B cell (primary cell): ENCODE measurements at regions not wholly inside any gene's neighbourhood (a gene's known extent, or its start where the extent isn't known, plus 50 kb on each side); places are given as distances from the start of the nearest gene placed in this dataset.

ENCODE experiments used
- ATAC-seq: fragments of 200-7000 bp; cut with Tn5 transposase; one replicate; pipeline ENCODE4 v1.10.0; 2021; ENCODE audit warnings: low read depth, mild to moderate bottlenecking, moderate number of reproducible peaks, moderate library complexity
- CTCF ChIA-PET: fragments of 350-600 bp; sonication (Branson Sonifier 250); formaldehyde crosslinking; loops from one replicate; lab custom pipeline; 2021; ENCODE audit warnings: antibody characterized with exemption, inconsistent platforms; lab: Charles Lee
- POLR2A ChIA-PET: fragments of 350-600 bp; sonication (Branson Sonifier 250); formaldehyde crosslinking; loops from one replicate; lab custom pipeline; 2021; ENCODE audit warnings: antibody characterized with exemption; lab: Charles Lee
- DNase-seq: peaks from one replicate; pipeline ENCODE4 v3.0.0; 2013
- H2AFZ ChIP-seq: 2 replicates; pipeline ENCODE4 v1.6.1; 2012; ENCODE audit warnings: mild to moderate bottlenecking, low read depth, low read length; ENCODE audit not compliant: insufficient read depth, poor library complexity, severe bottlenecking
- H3K27ac ChIP-seq, 2 donors: 1 replicate in 1 of 2; 2 replicates in 1 of 2; pipeline ENCODE4 v1.5.1; 2012 to 2013; ENCODE audit warnings: low read length in 2 of 2, mild to moderate bottlenecking in 2 of 2, moderate library complexity in 1 of 2
- H3K27me3 ChIP-seq, 4 experiments: fragments of 200-600 bp in 1 of 4; sonication (generic) in 1 of 4; replicated peaks in 1 of 4; 1 replicate in 2 of 4; 2 replicates in 2 of 4; pipeline versions ENCODE4 v1.6.1 to v1.7.0; 2013 to 2016; ENCODE audit warnings: low read length in 3 of 4, mild to moderate bottlenecking in 2 of 4, mixed read lengths in 1 of 4, moderate library complexity in 1 of 4; ENCODE audit not compliant: insufficient read depth in 4 of 4, control insufficient read depth in 3 of 4; ENCODE audit errors: control extremely low read depth in 1 of 4
- H3K36me3 ChIP-seq, 2 experiments: replicated peaks in 1 of 2; 1 replicate in 1 of 2; 2 replicates in 1 of 2; pipeline versions ENCODE4 v1.6.1 to v1.7.1; 2013; ENCODE audit warnings: low read length in 1 of 2; ENCODE audit not compliant: insufficient read depth in 2 of 2, control insufficient read depth in 1 of 2; ENCODE audit errors: control extremely low read depth in 1 of 2, extremely low read depth in 1 of 2
- H3K4me1 ChIP-seq, 2 donors: fragments of 200-600 bp in 1 of 2; sonication (generic) in 1 of 2; 1 replicate in 1 of 2; 2 replicates in 1 of 2; pipeline versions ENCODE4 v1.5.1 to v1.6.1; 2013 to 2017; ENCODE audit warnings: low read length in 2 of 2; ENCODE audit not compliant: control insufficient read depth in 2 of 2, insufficient read depth in 2 of 2
- H3K4me2 ChIP-seq: replicated peaks from 2 replicates; pipeline ENCODE3; 2012; ENCODE audit warnings: mild to moderate bottlenecking, low read depth, low read length; ENCODE audit not compliant: poor library complexity, severe bottlenecking
- H3K4me3 ChIP-seq, 5 experiments: fragments of 200-600 bp in 1 of 5; sonication (generic) in 1 of 5; 1 replicate in 3 of 5; 2 replicates in 2 of 5; pipeline versions ENCODE4 v1.5.1 to v1.7.0; 2011 to 2016; ENCODE audit warnings: low read length in 4 of 5, mild to moderate bottlenecking in 4 of 5, low read depth in 2 of 5, control low read depth in 1 of 5, moderate library complexity in 1 of 5; ENCODE audit not compliant: insufficient read depth in 1 of 5; ENCODE audit errors: control extremely low read depth in 1 of 5, extremely low read depth in 1 of 5
- H3K79me2 ChIP-seq: fragments of 200-600 bp; sonication (generic); one replicate; pipeline ENCODE4 v1.6.0; 2016; ENCODE audit warnings: low read length; ENCODE audit not compliant: control insufficient read depth, insufficient read depth
- H3K9ac ChIP-seq: fragments of 200-600 bp; sonication (generic); 2 replicates; pipeline ENCODE4 v1.6.1; 2017; ENCODE audit warnings: mild to moderate bottlenecking, low read length, moderate library complexity
- H3K9me3 ChIP-seq, 3 donors: one replicate each; pipeline versions ENCODE4 v1.6.1 to v1.7.1; 2013; ENCODE audit warnings: low read length in 2 of 3; ENCODE audit not compliant: control insufficient read depth in 2 of 3, insufficient read depth in 1 of 3; ENCODE audit errors: control extremely low read depth in 1 of 3
- H4K20me1 ChIP-seq: 2 replicates; pipeline ENCODE4 v1.6.0; 2012; ENCODE audit warnings: mild to moderate bottlenecking, low read length; ENCODE audit not compliant: insufficient read depth, control insufficient read depth, poor library complexity, severe bottlenecking
- H3K27ac Mint-ChIP-seq: one replicate; pipeline ENCODE4 v1.8.0; 2021; ENCODE audit warnings: mixed read lengths
- H3K27me3 Mint-ChIP-seq: one replicate; pipeline ENCODE4 v1.8.0; 2021; ENCODE audit warnings: mixed read lengths
- H3K4me1 Mint-ChIP-seq: one replicate; pipeline ENCODE4 v1.8.0; 2021; ENCODE audit warnings: mixed read lengths
- H3K4me3 Mint-ChIP-seq: one replicate; pipeline ENCODE4 v1.8.0; 2021; ENCODE audit warnings: mixed read lengths
- H3K9me3 Mint-ChIP-seq: one replicate; pipeline ENCODE4 v1.8.0; 2022; ENCODE audit warnings: mixed read lengths; ENCODE audit not compliant: insufficient read depth
- CTCF ChIP-seq: fragments of 200-600 bp; IDR thresholded peaks from one replicate; pipeline ENCODE4 v1.8.0; 2022; ENCODE audit warnings: antibody characterized with exemption, mild to moderate bottlenecking
- EZH2 ChIP-seq: IDR thresholded peaks from 2 replicates; pipeline ENCODE4 v1.6.1; 2012; ENCODE audit warnings: borderline replicate concordance, low read depth, mild to moderate bottlenecking, moderate library complexity, low read length; ENCODE audit not compliant: insufficient read depth, poor library complexity, severe bottlenecking
- WGBS: methylation state at CpG from one replicate; pipeline ENCODE4 v1.1.5; 2013; ENCODE audit warnings: missing lambda C conversion rate; ENCODE audit not compliant: insufficient coverage; 5-methylcytosine and 5-hydroxymethylcytosine counted together
- intact Hi-C: fragments of 100-400 bp; cut with micrococcal nuclease; formaldehyde crosslinking; loops from one replicate; pipeline ENCODE4 v1.10.0; 2022

GRCh38 chr10:30184397-30185033 is 125.1 kb upstream of the JCAD start:
- no peak overlapping the region for H2AFZ ChIP-seq
- no peak overlapping the region for H3K4me3 ChIP-seq
- H3K27me3 Mint-ChIP-seq = no peaks in the 10 kb centered on the region
- no peaks in the 10 kb centered on the region for H3K79me2 ChIP-seq
- H3K4me1 Mint-ChIP-seq = no peaks in the 10 kb centered on the region
- H3K4me2 ChIP-seq = no peak overlapping the region
- no peaks in the 10 kb centered on the region for H3K4me1 ChIP-seq
- 78% methylated on average over 4 of the region's 7 CpGs for WGBS
- CTCF ChIA-PET = no interaction called here
- no peaks in the 10 kb centered on the region for H3K9me3 Mint-ChIP-seq
- H3K27ac ChIP-seq = no peak overlapping the region
- TF ChIP-seq EZH2 (no peak), CTCF (no peak)
- no peak overlapping the region for H3K4me3 Mint-ChIP-seq
- ATAC-seq = no peak
- no peaks in the 10 kb centered on the region for H3K27me3 ChIP-seq
- no peaks in the 10 kb centered on the region for H3K36me3 ChIP-seq
- H4K20me1 ChIP-seq = no peaks in the 10 kb centered on the region
- H3K27ac Mint-ChIP-seq = no peak overlapping the region
- no peak for DNase-seq
- intact Hi-C loops = no loop called here
- H3K9ac ChIP-seq = no peak overlapping the region
- POLR2A ChIA-PET = no interaction called here
- H3K9me3 ChIP-seq = no peaks in the 10 kb centered on the region

GRCh38 chr10:30183055-30183402 is 123.6 kb upstream of the JCAD start:
- no peak for ATAC-seq

More at GRCh38 chr10:30183055-30183402, 123.6 kb upstream of the JCAD start:
- H3K27me3 ChIP-seq = no peaks in the 10 kb centered on the region
- H3K27ac ChIP-seq = no peak overlapping the region
- ChIA-PET POLR2A (no interaction called here), CTCF (no interaction called here)
- no peak overlapping the region for H3K4me3 Mint-ChIP-seq
- H3K4me1 Mint-ChIP-seq = no peaks in the 10 kb centered on the region
- no peak for DNase-seq
- no peaks in the 10 kb centered on the region for H3K27me3 Mint-ChIP-seq
- no peak overlapping the region for H2AFZ ChIP-seq
- H3K4me1 ChIP-seq = no peaks in the 10 kb centered on the region
- intact Hi-C loops = no loop called here
- no peaks in the 10 kb centered on the region for H3K36me3 ChIP-seq
- no peak for TF ChIP-seq CTCF
- TF ChIP-seq EZH2 = no peak
- H4K20me1 ChIP-seq = no peaks in the 10 kb centered on the region
- no peak overlapping the region for H3K4me2 ChIP-seq
- H3K9me3 Mint-ChIP-seq = no peaks in the 10 kb centered on the region
- H3K4me3 ChIP-seq = no peak overlapping the region
- H3K27ac Mint-ChIP-seq = no peak overlapping the region
- no peaks in the 10 kb centered on the region for H3K9me3 ChIP-seq
- no peak overlapping the region for H3K9ac ChIP-seq
- no peaks in the 10 kb centered on the region for H3K79me2 ChIP-seq
- 85% methylated on average over 5 of the region's 9 CpGs for WGBS
